ENCODE measurements at regions not wholly inside any gene's neighbourhood (a gene's known extent, or its start where the extent isn't known, plus 50 kb on each side); places are given as distances from the start of the nearest gene placed in this dataset.

DNA sequence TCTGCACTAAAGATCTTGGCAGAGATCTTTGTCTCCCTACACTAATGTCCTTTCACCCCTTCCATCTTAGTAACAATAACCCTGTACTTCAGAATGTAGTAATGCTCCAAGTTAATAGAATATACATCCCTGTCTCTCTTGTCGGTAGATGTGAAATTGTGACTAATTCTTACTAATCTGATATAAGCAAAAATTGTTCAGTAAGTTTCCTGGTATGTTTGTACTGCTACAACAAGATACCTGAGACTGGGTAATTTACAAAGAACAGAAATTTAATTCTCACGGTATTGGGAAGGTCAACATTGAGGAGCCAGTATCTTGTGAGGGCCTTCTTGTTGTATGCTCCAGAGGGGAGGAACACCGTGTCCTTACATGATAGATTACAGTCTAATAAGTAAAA, 1686.6 kb upstream of the CDH9 start:
- no peak for TF ChIP-seq POLR2A (IDR thresholded peaks at IDR 0.05)
- TF ChIP-seq, protein P1, sequence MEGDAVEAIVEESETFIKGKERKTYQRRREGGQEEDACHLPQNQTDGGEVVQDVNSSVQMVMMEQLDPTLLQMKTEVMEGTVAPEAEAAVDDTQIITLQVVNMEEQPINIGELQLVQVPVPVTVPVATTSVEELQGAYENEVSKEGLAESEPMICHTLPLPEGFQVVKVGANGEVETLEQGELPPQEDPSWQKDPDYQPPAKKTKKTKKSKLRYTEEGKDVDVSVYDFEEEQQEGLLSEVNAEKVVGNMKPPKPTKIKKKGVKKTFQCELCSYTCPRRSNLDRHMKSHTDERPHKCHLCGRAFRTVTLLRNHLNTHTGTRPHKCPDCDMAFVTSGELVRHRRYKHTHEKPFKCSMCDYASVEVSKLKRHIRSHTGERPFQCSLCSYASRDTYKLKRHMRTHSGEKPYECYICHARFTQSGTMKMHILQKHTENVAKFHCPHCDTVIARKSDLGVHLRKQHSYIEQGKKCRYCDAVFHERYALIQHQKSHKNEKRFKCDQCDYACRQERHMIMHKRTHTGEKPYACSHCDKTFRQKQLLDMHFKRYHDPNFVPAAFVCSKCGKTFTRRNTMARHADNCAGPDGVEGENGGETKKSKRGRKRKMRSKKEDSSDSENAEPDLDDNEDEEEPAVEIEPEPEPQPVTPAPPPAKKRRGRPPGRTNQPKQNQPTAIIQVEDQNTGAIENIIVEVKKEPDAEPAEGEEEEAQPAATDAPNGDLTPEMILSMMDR (IDR thresholded peaks at IDR 0.05) = no peak
- no peaks in the 10 kb centered on the region for H3K27me3 ChIP-seq
- 76 to 81% methylated on average over 3 of the region's 3 CpGs for WGBS, 2 donors
- H3K27ac ChIP-seq = no peak overlapping the region
- H3K9me3 ChIP-seq = no peaks in the 10 kb centered on the region
- no peak for DNase-seq
- no peak overlapping the region for H3K4me3 ChIP-seq
- intact Hi-C loops (cut with DNase I; ENCODE audit: low total_unique reads) = no loop called here
- no peaks in the 10 kb centered on the region for H3K4me1 ChIP-seq
- H3K36me3 ChIP-seq (ENCODE audit: low read depth, missing control alignments) = no peaks in the 10 kb centered on the region

DNA sequence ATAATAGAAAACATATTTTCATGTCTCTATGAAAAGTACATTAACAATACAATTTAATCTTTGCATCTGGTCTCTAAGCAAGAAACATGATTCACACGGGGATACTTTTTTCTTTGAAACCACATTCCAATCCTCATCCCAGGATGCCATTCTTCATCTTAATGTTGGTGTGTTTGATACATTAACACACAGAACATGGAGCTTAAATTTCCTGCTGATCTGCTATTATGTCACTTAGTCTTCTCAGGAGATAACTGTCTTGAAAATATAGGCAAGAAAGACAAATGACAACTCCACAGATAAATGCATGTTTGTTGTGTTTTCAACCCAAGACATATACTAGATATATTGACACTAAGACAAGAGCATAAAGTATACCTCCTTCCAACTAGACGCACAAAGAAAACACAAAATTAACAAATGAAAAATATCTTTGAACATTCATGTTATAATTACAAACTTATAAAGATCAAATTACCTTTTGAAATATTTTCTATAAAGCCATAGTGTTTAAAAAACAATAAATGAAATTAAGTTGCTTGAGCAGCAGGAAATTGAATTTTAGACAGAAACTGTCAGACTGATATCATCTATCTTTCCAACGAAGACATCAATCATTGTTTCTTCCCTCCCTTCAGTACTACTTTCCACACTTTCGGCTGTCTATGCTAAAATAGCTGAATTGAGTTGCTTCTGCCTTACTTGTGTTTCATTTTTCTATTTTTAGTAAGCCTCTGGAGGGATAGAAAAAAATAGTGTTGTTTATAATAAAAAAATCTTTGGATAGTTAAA, 1676.7 kb upstream of the CDH9 start:
- no peaks in the 10 kb centered on the region for H3K36me3 ChIP-seq (ENCODE audit: low read depth, missing control alignments)
- WGBS, 2 donors = 39 to 41% methylated on average over 4 of the region's 4 CpGs

DNA sequence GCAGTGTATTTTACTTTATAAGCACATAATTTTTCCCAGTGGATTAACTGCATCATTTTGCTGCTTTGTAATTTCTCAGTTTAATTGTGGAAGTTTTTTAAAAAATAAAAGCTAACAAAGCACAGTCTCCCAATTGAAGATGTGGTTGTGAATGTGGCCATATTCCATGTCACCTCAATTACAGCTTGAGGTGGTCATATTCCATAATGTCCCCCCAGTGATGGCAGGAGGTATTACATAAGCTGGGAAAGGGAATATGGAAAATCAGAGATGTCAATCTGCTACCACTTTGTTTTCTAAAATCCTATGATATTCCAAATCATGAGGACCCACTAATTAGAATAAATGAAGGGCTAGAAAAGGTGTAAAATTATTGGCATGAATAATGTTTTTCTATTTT, 1672.0 kb upstream of the CDH9 start:
- Histone ChIP-seq H3K4me1 (no peaks in the 10 kb centered on the region), H3K9me3 (no peaks in the 10 kb centered on the region), H3K36me3 (ENCODE audit: low read depth, missing control alignments) (no peaks in the 10 kb centered on the region), H3K27me3 (no peaks in the 10 kb centered on the region), H3K4me3 (no peak overlapping the region), H3K27ac (no peak overlapping the region)
- no peak for DNase-seq
- intact Hi-C loops (cut with DNase I; ENCODE audit: low total_unique reads) = no loop called here
- TF ChIP-seq, protein P1 (IDR thresholded peaks at IDR 0.05) = no peak
- TF ChIP-seq POLR2A (IDR thresholded peaks at IDR 0.05) = no peak

More for the DNA sequence above, 1676.7 kb upstream of the CDH9 start:
- Histone ChIP-seq H3K4me1 (no peaks in the 10 kb centered on the region), H3K9me3 (no peaks in the 10 kb centered on the region), H3K27ac (no peak overlapping the region), H3K27me3 (no peaks in the 10 kb centered on the region), H3K4me3 (no peak overlapping the region)
- no peak for DNase-seq
- intact Hi-C loops (cut with DNase I; ENCODE audit: low total_unique reads) = no loop called here
- no peak for TF ChIP-seq POLR2A (IDR thresholded peaks at IDR 0.05)
- TF ChIP-seq, protein P1 (IDR thresholded peaks at IDR 0.05) = no peak

DNA sequence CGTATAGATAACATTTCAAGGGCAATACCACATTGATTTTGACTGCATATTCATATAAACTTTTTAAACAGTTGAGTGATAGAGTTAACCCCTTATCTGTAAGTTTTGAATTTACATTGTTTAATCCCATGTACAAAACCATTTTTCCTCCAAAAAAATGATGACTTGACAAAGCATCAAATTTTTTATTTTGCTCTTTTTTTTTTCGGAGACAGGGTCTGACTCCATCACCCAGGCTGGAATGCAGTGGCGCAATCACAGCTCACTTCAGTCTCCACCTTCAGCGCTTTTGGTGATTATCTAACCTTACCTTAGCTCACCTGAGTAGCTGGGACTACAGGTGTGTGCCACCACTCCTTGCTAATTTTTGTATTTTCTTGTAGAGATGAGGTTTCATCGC, 1670.1 kb upstream of the CDH9 start:
- H3K27me3 ChIP-seq = no peaks in the 10 kb centered on the region
- intact Hi-C loops (cut with DNase I; ENCODE audit: low total_unique reads) = no loop called here
- H3K4me3 ChIP-seq = no peak overlapping the region
- no peak overlapping the region for H3K27ac ChIP-seq
- no peaks in the 10 kb centered on the region for H3K36me3 ChIP-seq (ENCODE audit: low read depth, missing control alignments)
- no peak for DNase-seq
- WGBS, 2 donors = 88 to 91% methylated on average over 5 of the region's 5 CpGs
- no peaks in the 10 kb centered on the region for H3K9me3 ChIP-seq
- no peaks in the 10 kb centered on the region for H3K4me1 ChIP-seq
- no peak for TF ChIP-seq POLR2A (IDR thresholded peaks at IDR 0.05)
- TF ChIP-seq, protein P1 (IDR thresholded peaks at IDR 0.05) = no peak

DNA sequence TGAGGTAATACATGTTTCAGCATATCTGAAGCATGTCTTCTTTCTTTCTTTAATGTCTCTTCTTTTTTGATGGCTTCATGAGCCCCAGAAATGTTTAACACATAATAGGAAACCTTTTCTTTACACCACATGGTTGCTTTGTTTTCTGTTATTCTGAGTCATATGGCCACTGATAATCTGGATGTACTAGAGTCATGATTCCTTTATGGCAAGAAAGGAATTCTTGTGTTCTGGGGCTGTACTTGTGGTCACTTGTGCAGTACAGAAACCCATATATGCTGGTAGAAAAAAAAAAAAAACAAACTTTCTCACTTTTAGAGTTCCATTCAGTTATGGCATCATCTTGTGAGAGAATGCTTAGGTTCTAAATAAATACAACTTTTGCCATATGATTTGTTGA, 1669.3 kb upstream of the CDH9 start:
- Histone ChIP-seq H3K36me3 (ENCODE audit: low read depth, missing control alignments) (no peaks in the 10 kb centered on the region), H3K27ac (no peak overlapping the region), H3K4me3 (no peak overlapping the region), H3K9me3 (no peaks in the 10 kb centered on the region), H3K27me3 (no peaks in the 10 kb centered on the region), H3K4me1 (no peaks in the 10 kb centered on the region)
- TF ChIP-seq POLR2A (IDR thresholded peaks at IDR 0.05) = no peak
- TF ChIP-seq, protein P1 (IDR thresholded peaks at IDR 0.05) = no peak
- intact Hi-C loops (cut with DNase I; ENCODE audit: low total_unique reads) = no loop called here
- DNase-seq = no peak

Measured in testis (tissue), 2 donors.